ENCODE measurements at regions not wholly inside any gene's neighbourhood (a gene's known extent, or its start where the extent isn't known, plus 50 kb on each side); places are given as distances from the start of the nearest gene placed in this dataset.

DNA sequence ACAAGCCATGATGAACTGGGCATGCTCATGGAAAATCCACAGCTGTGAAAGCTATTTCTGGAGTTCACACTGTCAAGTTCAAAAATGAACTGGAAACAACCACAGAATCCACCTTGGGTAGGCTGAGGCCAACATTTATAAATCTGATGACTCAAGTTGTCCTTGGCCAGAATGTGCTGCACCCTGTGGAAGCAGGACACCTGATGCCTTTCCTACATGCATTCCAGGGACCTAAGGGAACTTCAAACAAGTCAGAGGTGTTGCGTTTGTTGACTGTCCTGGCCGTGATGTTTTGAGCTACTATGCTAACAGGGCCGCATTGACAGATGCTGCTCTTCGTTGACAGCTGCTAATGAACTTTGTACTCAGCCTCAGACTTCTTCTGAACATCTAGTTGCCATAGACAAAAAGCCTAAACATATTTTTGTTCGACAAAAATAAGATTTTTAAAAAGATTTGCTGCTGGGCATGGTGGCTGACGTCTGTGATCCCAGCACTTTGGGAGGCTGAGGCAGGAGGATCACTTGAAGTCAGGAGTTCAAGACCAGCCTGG lies 127.9 kb upstream of the SLC45A1 start:
- Histone ChIP-seq H3K4me3 (ENCODE audit: low read depth in 2 of 2, low read length in 2 of 2) (no peak overlapping the region), H3K27me3 (ENCODE audit: control insufficient read depth, insufficient read depth, low read length) (no peaks in the 10 kb centered on the region), H3K4me1 (ENCODE audit: control insufficient read depth, insufficient read depth, low read length) (peaks cover 35% of the 10 kb centered on the region), H3K9me3 (ENCODE audit: control insufficient read depth, insufficient read depth, low read depth, low read length) (no peaks in the 10 kb centered on the region), H3K36me3 (ENCODE audit: control insufficient read depth, insufficient read depth, low read length) (no peaks in the 10 kb centered on the region), H3K27ac (ENCODE audit: low read length) (peak overlapping the region; percentile 99)
- DNase-seq (ENCODE audit: low read depth, low spot score) (peak; percentile 68), ATAC-seq (peak; percentile 39; the same call in 1 of the 2 replicates)
- CTCF ChIA-PET: no interaction called here
- BruUV-seq (replicated peaks): no TSS peak
- POLR2A ChIA-PET: interaction anchor here (0.6 kb wide), 1 partner anchor 133 kb away, joined by 3 read pairs; no protein-coding TSS in a partner anchor
- TF ChIP-seq POLR2AphosphoS5 (IDR thresholded peaks at IDR 0.05; ENCODE audit: low read depth, low read length) (peak; percentile 34; the same call in 1 of the 2 replicates), REST (IDR thresholded peaks at IDR 0.05; ENCODE audit: insufficient read depth in 1 of 2, low read depth in 2 of 2, low read length in 1 of 2) (no peak), TCF7L2 (IDR thresholded peaks at IDR 0.05; ENCODE audit: low read depth, low read length) (peak; percentile 74)
- in situ Hi-C loops (cut with HindIII; ENCODE audit: low pct_unique_long_range_greater_than_20kb, low sequenced_read_pairs): no loop called here
- intact Hi-C loops (cut with micrococcal nuclease; ENCODE audit: unreplicated experiment): loop anchor here (10.0 kb wide), 1 partner anchor 165 kb away; the partner anchor contains the start of gene ERRFI1

- ChIA-PET POLR2A (interaction anchor here (0.6 kb wide), 4 partner anchors 14 to 635 kb away, joined by 3 to 14 read pairs (median 6); no protein-coding TSS in a partner anchor), CTCF (interaction anchor here (0.7 kb wide), 1 partner anchor 15 kb away, joined by 8 read pairs; no protein-coding TSS in a partner anchor)
- H3K36me3 ChIP-seq (ENCODE audit: control insufficient read depth, insufficient read depth, low read length): no peaks in the 10 kb centered on the region
- intact Hi-C loops (cut with micrococcal nuclease; ENCODE audit: unreplicated experiment): no loop called here
- H3K27ac ChIP-seq (ENCODE audit: low read length): peak overlapping the region; percentile 100
- in situ Hi-C loops (cut with HindIII; ENCODE audit: low pct_unique_long_range_greater_than_20kb, low sequenced_read_pairs): no loop called here
- TF ChIP-seq SIN3A (IDR thresholded peaks at IDR 0.05; ENCODE audit: borderline replicate concordance, insufficient read depth, low read depth, low read length) (no peak), POLR2AphosphoS5 (IDR thresholded peaks at IDR 0.05; ENCODE audit: low read depth, low read length) (no peak), TCF7L2 (IDR thresholded peaks at IDR 0.05; ENCODE audit: low read depth, low read length) (no peak), REST (IDR thresholded peaks at IDR 0.05; ENCODE audit: insufficient read depth in 1 of 2, low read depth in 2 of 2, low read length in 1 of 2) (no peak)
- TF ChIP-seq, protein P1, sequence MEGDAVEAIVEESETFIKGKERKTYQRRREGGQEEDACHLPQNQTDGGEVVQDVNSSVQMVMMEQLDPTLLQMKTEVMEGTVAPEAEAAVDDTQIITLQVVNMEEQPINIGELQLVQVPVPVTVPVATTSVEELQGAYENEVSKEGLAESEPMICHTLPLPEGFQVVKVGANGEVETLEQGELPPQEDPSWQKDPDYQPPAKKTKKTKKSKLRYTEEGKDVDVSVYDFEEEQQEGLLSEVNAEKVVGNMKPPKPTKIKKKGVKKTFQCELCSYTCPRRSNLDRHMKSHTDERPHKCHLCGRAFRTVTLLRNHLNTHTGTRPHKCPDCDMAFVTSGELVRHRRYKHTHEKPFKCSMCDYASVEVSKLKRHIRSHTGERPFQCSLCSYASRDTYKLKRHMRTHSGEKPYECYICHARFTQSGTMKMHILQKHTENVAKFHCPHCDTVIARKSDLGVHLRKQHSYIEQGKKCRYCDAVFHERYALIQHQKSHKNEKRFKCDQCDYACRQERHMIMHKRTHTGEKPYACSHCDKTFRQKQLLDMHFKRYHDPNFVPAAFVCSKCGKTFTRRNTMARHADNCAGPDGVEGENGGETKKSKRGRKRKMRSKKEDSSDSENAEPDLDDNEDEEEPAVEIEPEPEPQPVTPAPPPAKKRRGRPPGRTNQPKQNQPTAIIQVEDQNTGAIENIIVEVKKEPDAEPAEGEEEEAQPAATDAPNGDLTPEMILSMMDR (IDR thresholded peaks at IDR 0.05): no peak
- DNase-seq (ENCODE audit: low read depth, low spot score): no peak
- H3K4me3 ChIP-seq (ENCODE audit: low read depth in 2 of 2, low read length in 2 of 2): no peak overlapping the region
- H3K9me3 ChIP-seq (ENCODE audit: control insufficient read depth, insufficient read depth, low read depth, low read length): 0 out of 2 replicates have a peak, but pooled peaks cover under 1% of the 10 kb centered on the region
- no peak for ATAC-seq
- BruUV-seq (replicated peaks): no TSS peak
- H3K4me1 ChIP-seq (ENCODE audit: control insufficient read depth, insufficient read depth, low read length): peaks cover 34% of the 10 kb centered on the region
- H3K27me3 ChIP-seq (ENCODE audit: control insufficient read depth, insufficient read depth, low read length): no peaks in the 10 kb centered on the region
Observed at GRCh38 chr1:8185400-8185799, 132.5 kb upstream of the SLC45A1 start.
